PC-9 (cell line): ENCODE measurements at regions not wholly inside any gene's neighbourhood (a gene's known extent, or its start where the extent isn't known, plus 50 kb on each side); places are given as distances from the start of the nearest gene placed in this dataset.

Experiments used
- BruUV-seq: library from RNA; stranded (reverse); fragments of 400-500 nt; replicated peaks from 2 replicates; lab custom pipeline; 2021; lab: Mats Ljungman, UMichigan
- CTCF ChIA-PET: fragments of 300-600 bp; sonication (Branson Sonifier 250); formaldehyde crosslinking; loops from one replicate; lab custom pipeline; 2022; ENCODE audit warnings: antibody characterized with exemption; lab: Charles Lee
- POLR2A ChIA-PET: fragments of 300-600 bp; sonication (Branson Sonifier 250); formaldehyde crosslinking; loops from one replicate; lab custom pipeline; 2022; ENCODE audit warnings: antibody characterized with exemption; ENCODE audit not compliant: unreplicated experiment; lab: Charles Lee
- DNase-seq, 2 experiments: peaks; one replicate each; pipeline versions ENCODE4 v3.0.0 to v3.0.0-alpha.2; 2015 to 2022; ENCODE audit warnings: mixed read lengths in 1 of 2
- H2AFZ ChIP-seq: fragments of 200-600 bp; sonication (generic); 2 replicates; pipeline ENCODE4 v1.8.1; 2017; ENCODE audit warnings: antibody characterized with exemption
- H3F3A ChIP-seq: fragments of 200-600 bp; sonication (generic); 2 replicates; pipeline ENCODE4 v1.8.1; 2017; ENCODE audit warnings: antibody characterized with exemption, mild to moderate bottlenecking, low read depth; ENCODE audit not compliant: insufficient read depth
- H3K27ac ChIP-seq: fragments of 200-600 bp; sonication (generic); 2 replicates; pipeline ENCODE4 v1.6.1; 2016; ENCODE audit warnings: mixed run types
- H3K27me3 ChIP-seq: fragments of 200-600 bp; sonication (generic); 2 replicates; pipeline ENCODE4 v1.6.1; 2016; ENCODE audit warnings: low read depth, mixed run types; ENCODE audit not compliant: insufficient read depth
- H3K36me3 ChIP-seq: fragments of 200-600 bp; sonication (generic); 2 replicates; pipeline ENCODE4 v1.6.1; 2016; ENCODE audit warnings: low read depth, mixed run types
- H3K4me1 ChIP-seq: fragments of 200-600 bp; sonication (generic); replicated peaks from 2 replicates; pipeline ENCODE4 v1.6.1; 2016; ENCODE audit warnings: mixed run types; ENCODE audit not compliant: insufficient read depth
- H3K4me2 ChIP-seq: fragments of 200-600 bp; sonication (generic); 2 replicates; pipeline ENCODE4 v1.6.1; 2017; ENCODE audit warnings: mixed run types
- H3K4me3 ChIP-seq: fragments of 200-600 bp; sonication (generic); 2 replicates; pipeline ENCODE4 v1.6.1; 2016; ENCODE audit warnings: mixed run types
- H3K79me2 ChIP-seq: fragments of 200-600 bp; sonication (generic); 2 replicates; pipeline ENCODE4 v1.6.1; 2017; ENCODE audit warnings: low read depth, mixed run types
- H3K9me2 ChIP-seq: fragments of 200-600 bp; sonication (generic); 2 replicates; pipeline ENCODE4 v1.8.1; 2017; ENCODE audit warnings: mild to moderate bottlenecking; ENCODE audit not compliant: insufficient read depth
- H3K9me3 ChIP-seq: fragments of 200-600 bp; sonication (generic); 2 replicates; pipeline ENCODE4 v1.8.1; 2016; ENCODE audit warnings: low read depth; ENCODE audit not compliant: insufficient read depth
- H4K20me1 ChIP-seq: fragments of 200-600 bp; sonication (generic); 2 replicates; pipeline ENCODE4 v1.8.1; 2017; ENCODE audit not compliant: insufficient read depth
- CTCF ChIP-seq: fragments of 200-600 bp; sonication (generic); conservative IDR thresholded peaks from 2 replicates; pipeline ENCODE4 v1.6.1; 2017; ENCODE audit warnings: mixed run types, antibody characterized with exemption, mild to moderate bottlenecking, moderate library complexity
- EZH2 ChIP-seq: fragments of 200-600 bp; sonication (generic); IDR thresholded peaks from 2 replicates; pipeline ENCODE4 v1.8.0; 2017; ENCODE audit warnings: antibody characterized with exemption, low read depth
- intact Hi-C: fragments of 100-400 bp; cut with micrococcal nuclease; formaldehyde crosslinking; loops from one replicate; pipeline ENCODE4 v1.10.0; 2022; ENCODE audit not compliant: unreplicated experiment

DNA sequence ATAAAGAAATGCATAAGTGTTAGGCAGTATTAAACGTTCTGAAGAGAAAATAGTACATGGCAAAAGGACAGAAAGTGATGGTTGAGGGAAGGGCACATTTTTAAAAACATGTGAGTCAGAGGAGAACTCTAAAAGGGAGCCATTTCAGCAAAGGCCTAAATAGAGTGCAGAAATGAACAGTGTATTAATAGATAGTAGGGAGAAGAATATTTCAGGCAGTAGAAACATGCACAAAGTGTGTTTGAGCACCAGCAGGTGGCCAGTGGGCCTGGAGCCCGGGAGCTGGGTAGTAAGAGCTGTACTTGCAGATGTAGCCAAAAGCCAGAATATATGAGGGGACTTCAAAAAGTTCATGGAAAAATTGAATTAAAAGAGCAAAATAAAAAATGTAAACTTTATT is 288.1 kb upstream of the FIGN start:
- TF ChIP-seq CTCF (no peak), EZH2 (no peak)
- intact Hi-C loops: no loop called here
- CTCF ChIA-PET: no interaction called here

DNA sequence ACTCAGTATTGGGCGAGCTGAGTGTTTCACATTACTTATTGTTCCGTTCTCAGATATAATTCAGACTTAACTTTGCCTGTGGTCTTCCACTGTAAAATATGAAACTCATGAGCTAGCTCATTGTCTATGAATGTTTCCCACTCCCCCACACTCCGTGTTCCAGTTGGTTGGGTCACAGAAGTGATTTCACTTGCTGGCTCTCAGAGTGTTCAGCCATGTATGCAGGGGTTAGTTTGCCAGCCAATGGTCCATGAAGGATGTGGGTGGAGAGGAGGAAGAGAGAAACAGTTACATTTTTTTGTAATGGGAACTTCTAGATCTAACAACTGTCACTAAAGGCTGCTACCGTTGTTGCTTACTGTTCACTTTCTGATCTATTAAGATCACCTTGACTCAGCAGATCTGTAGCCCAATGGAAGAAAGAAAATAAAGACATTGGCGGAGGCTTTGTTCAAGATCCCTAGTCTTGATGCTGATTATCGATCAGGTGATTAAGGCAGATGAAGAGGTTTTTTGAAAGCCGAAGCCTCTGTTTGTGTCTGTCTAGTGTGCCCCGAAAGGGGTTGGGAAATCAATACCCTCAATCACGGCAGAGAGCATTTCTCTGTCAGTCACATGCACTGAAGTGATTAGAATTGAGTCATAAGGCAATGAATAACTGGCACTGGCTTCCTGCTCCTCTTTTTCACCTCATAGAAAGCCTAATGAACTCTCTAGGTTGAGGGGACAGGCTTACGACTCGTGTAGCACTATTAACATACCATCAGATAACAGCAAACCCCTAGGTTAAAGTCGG is 279.7 kb upstream of the FIGN start:
- POLR2A ChIA-PET: no interaction called here
- no peaks in the 10 kb centered on the region for H3K9me2 ChIP-seq
- DNase-seq: no peak
- H3K27ac ChIP-seq: no peak overlapping the region
- H3K36me3 ChIP-seq: no peaks in the 10 kb centered on the region
- H3F3A ChIP-seq: no peaks in the 10 kb centered on the region
- H3K27me3 ChIP-seq: no peaks in the 10 kb centered on the region
- H3K4me3 ChIP-seq: no peak overlapping the region
- no peak overlapping the region for H3K4me2 ChIP-seq
- no peaks in the 10 kb centered on the region for H3K9me3 ChIP-seq
- no peaks in the 10 kb centered on the region for H3K4me1 ChIP-seq
- intact Hi-C loops: no loop called here
- CTCF ChIA-PET: no interaction called here
- TF ChIP-seq EZH2: no peak
- H2AFZ ChIP-seq: no peak overlapping the region
- H4K20me1 ChIP-seq: no peaks in the 10 kb centered on the region
- no TSS peak for BruUV-seq
- H3K79me2 ChIP-seq: no peaks in the 10 kb centered on the region

More for the DNA sequence above, 288.1 kb upstream of the FIGN start:
- Histone ChIP-seq H3K4me2 (no peak overlapping the region), H4K20me1 (no peaks in the 10 kb centered on the region), H3F3A (no peaks in the 10 kb centered on the region), H3K4me1 (no peaks in the 10 kb centered on the region), H3K9me2 (no peaks in the 10 kb centered on the region), H3K27me3 (no peaks in the 10 kb centered on the region), H3K27ac (no peak overlapping the region), H2AFZ (no peak overlapping the region), H3K4me3 (no peak overlapping the region), H3K9me3 (no peaks in the 10 kb centered on the region), H3K79me2 (no peaks in the 10 kb centered on the region), H3K36me3 (no peaks in the 10 kb centered on the region)
- POLR2A ChIA-PET: no interaction called here
- no TSS peak for BruUV-seq
- DNase-seq: no peak

GRCh38 chr2:164014791-164015190 is 279.0 kb upstream of the FIGN start:
- H3K79me2 ChIP-seq: no peaks in the 10 kb centered on the region
- TF ChIP-seq CTCF (no peak), EZH2 (no peak)
- intact Hi-C loops: no loop called here
- no peak overlapping the region for H3K27ac ChIP-seq
- no peak overlapping the region for H3K4me3 ChIP-seq
- BruUV-seq: no TSS peak
- no peak for DNase-seq
- no peaks in the 10 kb centered on the region for H3K36me3 ChIP-seq
- CTCF ChIA-PET: no interaction called here
- no peaks in the 10 kb centered on the region for H3K9me2 ChIP-seq
- POLR2A ChIA-PET: no interaction called here
- H3K27me3 ChIP-seq: no peaks in the 10 kb centered on the region
- no peaks in the 10 kb centered on the region for H3K4me1 ChIP-seq
- H3K4me2 ChIP-seq: no peak overlapping the region
- H3F3A ChIP-seq: no peaks in the 10 kb centered on the region
- H4K20me1 ChIP-seq: no peaks in the 10 kb centered on the region
- no peaks in the 10 kb centered on the region for H3K9me3 ChIP-seq
- no peak overlapping the region for H2AFZ ChIP-seq
